Neutrophil (primary cell): ENCODE measurements at regions not wholly inside any gene's neighbourhood (a gene's known extent, or its start where the extent isn't known, plus 50 kb on each side); places are given as distances from the start of the nearest gene placed in this dataset.

ENCODE experiments used
- H3K27ac ChIP-seq: fragments of 200-600 bp; sonication (generic); 2 replicates; pipeline ENCODE4 v1.5.1; 2016; ENCODE audit warnings: mild to moderate bottlenecking, moderate library complexity
- H3K27me3 ChIP-seq: fragments of 200-600 bp; sonication (generic); 2 replicates; pipeline ENCODE4 v1.6.0; 2016; ENCODE audit warnings: mild to moderate bottlenecking
- H3K36me3 ChIP-seq: fragments of 200-600 bp; sonication (generic); 2 replicates; pipeline ENCODE4 v1.5.1; 2017
- H3K4me1 ChIP-seq, 2 experiments: fragments of 200-600 bp in 1 of 2; sonication (generic) in 1 of 2; 1 replicate in 1 of 2; 2 replicates in 1 of 2; pipeline versions ENCODE4 v1.5.1 to v1.6.1; 2013 to 2016; ENCODE audit warnings: low read depth in 1 of 2, low read length in 1 of 2, mild to moderate bottlenecking in 1 of 2, moderate library complexity in 1 of 2; ENCODE audit not compliant: control insufficient read depth in 1 of 2, insufficient read depth in 1 of 2
- H3K4me3 ChIP-seq, 2 experiments: fragments of 200-600 bp in 1 of 2; sonication (generic) in 1 of 2; 1 replicate in 1 of 2; 2 replicates in 1 of 2; pipeline ENCODE4 v1.5.1; 2013 to 2016; ENCODE audit warnings: low read depth in 1 of 2, low read length in 1 of 2, mild to moderate bottlenecking in 1 of 2, moderate library complexity in 1 of 2
- H3K9me3 ChIP-seq: fragments of 200-600 bp; sonication (generic); 2 replicates; pipeline ENCODE4 v1.5.1; 2016
- CTCF ChIP-seq: fragments of 200-600 bp; sonication (generic); IDR thresholded peaks from 2 replicates; pipeline ENCODE4 v1.5.1; 2016; ENCODE audit warnings: antibody characterized with exemption

- Histone ChIP-seq H3K27me3 (no peaks in the 10 kb centered on the region), H3K4me1 (no peaks in the 10 kb centered on the region)
- no peak for TF ChIP-seq CTCF
Measured at GRCh38 chr12:111074559-111074958, 154.2 kb upstream of the MYL2 start.

GRCh38 chr12:111073370-111073769 is 153.0 kb upstream of the MYL2 start:
- no peaks in the 10 kb centered on the region for H3K9me3 ChIP-seq
- no peaks in the 10 kb centered on the region for H3K4me1 ChIP-seq
- H3K27me3 ChIP-seq: peaks cover 3% of the 10 kb centered on the region
- H3K27ac ChIP-seq: no peak overlapping the region
- no peak for TF ChIP-seq CTCF
- no peak overlapping the region for H3K4me3 ChIP-seq
- H3K36me3 ChIP-seq: no peaks in the 10 kb centered on the region

More at GRCh38 chr12:111074559-111074958, 154.2 kb upstream of the MYL2 start:
- H3K4me3 ChIP-seq: no peak overlapping the region
- H3K9me3 ChIP-seq: no peaks in the 10 kb centered on the region
- no peak overlapping the region for H3K27ac ChIP-seq
- no peaks in the 10 kb centered on the region for H3K36me3 ChIP-seq

- H3K4me1 ChIP-seq: no peaks in the 10 kb centered on the region
- H3K36me3 ChIP-seq: no peaks in the 10 kb centered on the region
- no peak overlapping the region for H3K4me3 ChIP-seq
- H3K27me3 ChIP-seq: peaks cover 10% of the 10 kb centered on the region
- no peak for TF ChIP-seq CTCF
- no peak overlapping the region for H3K27ac ChIP-seq
- H3K9me3 ChIP-seq: no peaks in the 10 kb centered on the region
Measured at GRCh38 chr12:111072299-111072698, 151.9 kb upstream of the MYL2 start.

GRCh38 chr12:111069886-111070285 is 149.5 kb upstream of the MYL2 start:
- Histone ChIP-seq H3K4me3 (no peak overlapping the region), H3K27me3 (peaks cover 10% of the 10 kb centered on the region), H3K36me3 (no peaks in the 10 kb centered on the region), H3K9me3 (no peaks in the 10 kb centered on the region), H3K4me1 (no peaks in the 10 kb centered on the region), H3K27ac (no peak overlapping the region)
- TF ChIP-seq CTCF: no peak

- H3K27ac ChIP-seq: no peak overlapping the region
- H3K9me3 ChIP-seq: no peaks in the 10 kb centered on the region
- no peak overlapping the region for H3K4me3 ChIP-seq
- TF ChIP-seq CTCF: no peak
- H3K27me3 ChIP-seq: peaks cover 10% of the 10 kb centered on the region
- H3K4me1 ChIP-seq: no peaks in the 10 kb centered on the region
- H3K36me3 ChIP-seq: no peaks in the 10 kb centered on the region
Measured at GRCh38 chr12:111068290-111068689, 147.9 kb upstream of the MYL2 start.

GRCh38 chr12:111067498-111067897 is 147.1 kb upstream of the MYL2 start:
- peaks cover 10% of the 10 kb centered on the region for H3K27me3 ChIP-seq
- no peaks in the 10 kb centered on the region for H3K9me3 ChIP-seq
- H3K4me1 ChIP-seq: no peaks in the 10 kb centered on the region
- no peak for TF ChIP-seq CTCF
- no peaks in the 10 kb centered on the region for H3K36me3 ChIP-seq
- H3K4me3 ChIP-seq: no peak overlapping the region
- no peak overlapping the region for H3K27ac ChIP-seq
